Choroid plexus epithelial cell (primary cell): ENCODE measurements at regions not wholly inside any gene's neighbourhood (a gene's known extent, or its start where the extent isn't known, plus 50 kb on each side); places are given as distances from the start of the nearest gene placed in this dataset.
A peak's percentile ranks its signal among the peaks of the same experiment; 100 is the strongest.

Source experiments
- DNase-seq: peaks from one replicate; pipeline ENCODE4 v3.0.0-alpha.2; 2010; ENCODE audit warnings: low read depth
- H3K4me3 ChIP-seq: 2 replicates; pipeline ENCODE4 v1.5.1; 2011; ENCODE audit warnings: low read depth, mild to moderate bottlenecking, control low read depth, low read length, moderate library complexity
- TF ChIP-seq, protein P1 (sequence below): conservative IDR thresholded peaks from 2 replicates; pipeline ENCODE4 v1.5.1; 2011; ENCODE audit warnings: low read depth, mild to moderate bottlenecking, control low read depth, inconsistent platforms, low read length, moderate library complexity

DNA sequence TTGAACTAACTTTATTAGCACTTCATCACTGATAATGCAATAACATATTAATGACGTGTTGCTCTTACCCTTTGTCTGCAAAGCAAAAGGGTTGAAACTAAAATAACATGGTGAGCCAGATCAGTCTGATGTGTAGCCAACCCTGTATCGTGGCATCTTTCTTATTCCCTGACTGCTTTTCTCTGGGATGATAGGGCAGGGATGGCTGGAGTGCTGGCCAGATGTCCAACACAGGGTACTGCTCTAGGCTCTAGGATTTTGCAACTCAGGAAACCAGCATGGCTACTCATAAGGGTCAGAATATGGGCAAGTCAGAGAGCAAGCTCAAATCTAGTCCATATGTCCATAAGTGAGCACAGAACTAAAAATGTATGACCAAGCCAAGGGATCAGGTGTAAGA lies 129.1 kb downstream of the SLC17A6 start:
- no peak overlapping the region for H3K4me3 ChIP-seq
- no peak for DNase-seq
- TF ChIP-seq, protein P1, sequence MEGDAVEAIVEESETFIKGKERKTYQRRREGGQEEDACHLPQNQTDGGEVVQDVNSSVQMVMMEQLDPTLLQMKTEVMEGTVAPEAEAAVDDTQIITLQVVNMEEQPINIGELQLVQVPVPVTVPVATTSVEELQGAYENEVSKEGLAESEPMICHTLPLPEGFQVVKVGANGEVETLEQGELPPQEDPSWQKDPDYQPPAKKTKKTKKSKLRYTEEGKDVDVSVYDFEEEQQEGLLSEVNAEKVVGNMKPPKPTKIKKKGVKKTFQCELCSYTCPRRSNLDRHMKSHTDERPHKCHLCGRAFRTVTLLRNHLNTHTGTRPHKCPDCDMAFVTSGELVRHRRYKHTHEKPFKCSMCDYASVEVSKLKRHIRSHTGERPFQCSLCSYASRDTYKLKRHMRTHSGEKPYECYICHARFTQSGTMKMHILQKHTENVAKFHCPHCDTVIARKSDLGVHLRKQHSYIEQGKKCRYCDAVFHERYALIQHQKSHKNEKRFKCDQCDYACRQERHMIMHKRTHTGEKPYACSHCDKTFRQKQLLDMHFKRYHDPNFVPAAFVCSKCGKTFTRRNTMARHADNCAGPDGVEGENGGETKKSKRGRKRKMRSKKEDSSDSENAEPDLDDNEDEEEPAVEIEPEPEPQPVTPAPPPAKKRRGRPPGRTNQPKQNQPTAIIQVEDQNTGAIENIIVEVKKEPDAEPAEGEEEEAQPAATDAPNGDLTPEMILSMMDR, result no peak

DNA sequence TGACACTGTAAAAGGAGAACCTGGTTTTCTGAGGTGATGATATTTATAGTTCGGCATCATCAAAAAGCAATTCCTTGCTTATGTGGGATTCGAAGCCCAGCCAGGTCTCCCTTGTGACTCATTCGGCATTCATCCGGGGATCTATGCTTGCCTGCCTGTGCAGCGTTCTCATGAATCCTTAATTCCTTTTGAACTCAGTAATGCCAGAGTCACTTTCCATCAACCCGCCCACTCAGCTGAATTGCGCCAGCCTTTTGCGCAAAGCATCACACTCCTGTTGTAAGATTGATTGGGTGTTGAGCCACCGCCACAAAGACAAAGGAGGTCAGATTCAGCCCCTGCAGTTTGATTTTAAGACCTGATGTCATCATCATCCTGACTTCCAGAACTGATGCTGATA lies 128.6 kb downstream of the SLC17A6 start:
- TF ChIP-seq, protein P1, result no peak
- peak; percentile 48 for DNase-seq
- no peak overlapping the region for H3K4me3 ChIP-seq

DNA sequence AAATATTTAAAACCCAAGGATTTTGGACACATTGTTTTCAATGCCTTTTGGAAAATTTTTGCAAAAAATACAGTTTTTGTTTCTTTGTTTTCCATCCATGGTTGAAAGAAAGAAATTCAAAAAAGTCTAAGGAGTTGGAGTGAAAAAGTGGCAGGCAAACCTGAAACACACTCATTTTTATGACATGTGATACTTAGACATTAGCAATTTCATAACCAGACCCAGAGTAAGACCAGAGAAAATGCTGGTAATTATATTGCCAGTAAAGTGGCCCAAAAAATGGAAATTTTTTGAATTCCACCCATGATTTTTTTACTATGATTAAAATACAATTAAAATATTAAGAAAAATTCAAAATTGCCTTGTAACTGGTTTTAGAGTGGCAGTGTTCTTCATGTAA lies 128.2 kb downstream of the SLC17A6 start:
- TF ChIP-seq, protein P1, result no peak
- DNase-seq, result no peak
- no peak overlapping the region for H3K4me3 ChIP-seq

DNA sequence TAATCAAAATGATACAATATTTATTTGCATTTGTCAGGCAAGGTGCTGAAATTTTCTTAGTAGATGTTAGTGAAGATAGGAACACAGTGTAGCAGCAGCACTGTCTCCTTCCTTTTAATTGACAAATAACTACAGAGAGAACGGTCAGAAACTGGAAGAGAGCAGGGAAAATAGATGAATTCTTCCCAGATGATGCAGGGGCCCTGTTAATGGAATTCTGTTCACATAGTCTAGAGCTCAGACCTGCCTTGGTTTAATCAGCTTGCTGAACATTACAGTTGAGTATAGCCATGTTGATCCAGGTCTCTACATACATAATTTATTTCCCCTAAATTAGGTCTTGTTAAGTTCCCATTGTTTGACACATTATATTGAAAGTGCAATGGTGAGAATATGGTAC lies 127.4 kb downstream of the SLC17A6 start:
- DNase-seq, result no peak
- TF ChIP-seq, protein P1, result no peak
- no peak overlapping the region for H3K4me3 ChIP-seq

DNA sequence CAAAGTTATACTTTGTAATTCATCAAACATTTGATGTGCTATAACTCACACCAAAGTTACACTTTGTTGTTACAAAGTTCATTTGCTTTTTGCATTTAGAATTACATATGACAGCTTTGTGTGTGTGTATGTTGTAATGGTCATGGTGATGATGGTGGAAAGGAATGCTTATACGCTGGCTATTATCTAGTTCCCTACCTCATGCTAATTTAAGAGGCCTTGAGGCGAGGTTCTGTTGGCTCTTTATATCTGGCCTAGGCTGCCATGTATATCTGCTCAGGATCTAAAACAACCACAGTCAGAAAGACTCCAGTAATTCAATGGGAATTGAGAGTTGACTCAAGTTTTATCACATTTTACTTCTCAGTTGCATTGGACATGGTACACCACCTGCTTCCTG lies 123.4 kb downstream of the SLC17A6 start:
- no peak for DNase-seq
- TF ChIP-seq, protein P1, result no peak

DNA sequence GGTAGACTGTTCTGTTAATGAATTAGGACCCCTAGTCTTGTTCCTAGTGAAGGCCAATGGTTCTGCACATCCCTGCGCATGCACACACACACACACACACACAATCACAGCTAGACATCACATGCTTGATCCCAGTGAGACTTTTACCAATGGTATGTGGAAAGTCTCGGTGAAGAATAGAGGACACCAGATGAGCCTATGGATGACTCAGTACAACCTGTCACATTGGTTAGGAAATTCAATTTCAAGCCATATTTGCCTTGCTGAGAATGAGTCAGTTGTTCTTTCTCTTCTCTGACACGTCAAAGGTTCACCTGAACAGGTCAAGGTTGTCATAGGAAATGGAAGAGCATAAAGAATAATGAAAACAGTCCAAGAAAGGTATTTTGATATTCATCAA lies 122.0 kb downstream of the SLC17A6 start:
- DNase-seq, result no peak
- TF ChIP-seq, protein P1, result no peak
- no peak overlapping the region for H3K4me3 ChIP-seq

More for the DNA sequence above, 123.4 kb downstream of the SLC17A6 start:
- no peak overlapping the region for H3K4me3 ChIP-seq

DNA sequence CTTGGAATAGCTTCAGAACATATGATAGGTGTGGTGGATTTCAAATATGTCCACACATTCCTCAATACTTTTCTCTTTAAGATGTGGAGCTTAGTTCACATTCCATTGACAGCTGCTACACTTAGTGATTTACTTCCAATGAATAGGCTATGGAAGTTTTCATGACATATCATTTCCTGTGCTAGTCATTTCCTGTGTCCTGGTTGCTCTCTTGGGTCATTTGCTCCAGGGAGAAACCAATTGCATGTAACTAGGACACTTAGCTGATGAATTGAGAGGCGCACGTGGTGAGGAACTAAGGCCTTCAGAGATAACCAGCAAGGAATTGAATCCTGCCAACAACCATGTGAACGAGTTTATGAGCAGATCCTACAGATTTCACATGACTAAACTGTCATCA lies 120.9 kb downstream of the SLC17A6 start:
- no peak overlapping the region for H3K4me3 ChIP-seq
- TF ChIP-seq, protein P1, result no peak
- peak; percentile 62 for DNase-seq
